Fibroblast of lung (primary cell): ENCODE measurements at regions not wholly inside any gene's neighbourhood (a gene's known extent, or its start where the extent isn't known, plus 50 kb on each side); places are given as distances from the start of the nearest gene placed in this dataset.
"Not testable (repeated sequence)": the region's sequence is repeated elsewhere in the genome, so short reads cannot be mapped to it uniquely, and the experiment has no call there.

Source experiments
- DNase-seq, 2 donors: peaks; one replicate each; pipeline versions ENCODE4 v3.0.0 to v3.0.0-alpha.2; 2010; ENCODE audit warnings: low read depth in 2 of 2
- H2AFZ ChIP-seq: 2 replicates; pipeline ENCODE4 v1.5.1; 2012; ENCODE audit warnings: low read length, control low read depth, inconsistent platforms
- H3K27ac ChIP-seq: 2 replicates; pipeline ENCODE4 v1.5.1; 2011; ENCODE audit warnings: low read length, control low read depth; ENCODE audit not compliant: insufficient read depth
- H3K27me3 ChIP-seq: 2 replicates; pipeline ENCODE4 v1.5.1; 2011; ENCODE audit warnings: mild to moderate bottlenecking, low read length; ENCODE audit not compliant: control insufficient read depth, insufficient read depth
- H3K36me3 ChIP-seq: 2 replicates; pipeline ENCODE4 v1.5.1; 2011; ENCODE audit warnings: low read length; ENCODE audit not compliant: control insufficient read depth, insufficient read depth
- H3K4me1 ChIP-seq: 2 replicates; pipeline ENCODE4 v1.5.1; 2011; ENCODE audit warnings: low read length; ENCODE audit not compliant: control insufficient read depth, insufficient read depth; ENCODE audit errors: extremely low read depth
- H3K4me2 ChIP-seq: 2 replicates; pipeline ENCODE4 v1.5.1; 2011; ENCODE audit warnings: low read length, control low read depth; ENCODE audit not compliant: insufficient read depth; ENCODE audit errors: extremely low read depth
- H3K4me3 ChIP-seq, 4 experiments: fragments of 200-600 bp in 1 of 4; sonication (generic) in 1 of 4; replicated peaks in 1 of 4; 2 replicates each; pipeline ENCODE4 v1.5.1; 2011 to 2016; ENCODE audit warnings: low read length in 4 of 4, low read depth in 3 of 4, mild to moderate bottlenecking in 3 of 4, control low read depth in 2 of 4, inconsistent platforms in 1 of 4, mixed read lengths in 1 of 4; ENCODE audit not compliant: insufficient read depth in 1 of 4; ENCODE audit errors: control extremely low read depth in 1 of 4
- H3K79me2 ChIP-seq: 2 replicates; pipeline ENCODE4 v1.5.1; 2012; ENCODE audit warnings: mild to moderate bottlenecking, low read length, inconsistent platforms; ENCODE audit not compliant: control insufficient read depth, insufficient read depth
- H3K9ac ChIP-seq: 2 replicates; pipeline ENCODE4 v1.5.1; 2011; ENCODE audit warnings: mild to moderate bottlenecking, low read length, control low read depth; ENCODE audit not compliant: insufficient read depth
- H3K9me3 ChIP-seq: 2 replicates; pipeline ENCODE4 v1.5.1; 2012; ENCODE audit warnings: low read depth, low read length; ENCODE audit not compliant: control insufficient read depth, insufficient read depth
- H4K20me1 ChIP-seq: 2 replicates; pipeline ENCODE4 v1.5.1; 2011; ENCODE audit warnings: low read length; ENCODE audit not compliant: control insufficient read depth, insufficient read depth; ENCODE audit errors: extremely low read depth
- EZH2 ChIP-seq: IDR thresholded peaks from 2 replicates; pipeline ENCODE4 v1.5.1; 2012; ENCODE audit warnings: low read length, control low read depth, mild to moderate bottlenecking; ENCODE audit errors: missing control alignments
- TF ChIP-seq, protein P1 (sequence below), 2 donors: IDR thresholded peaks in 1 of 2; conservative IDR thresholded peaks in 1 of 2; 1 replicate in 1 of 2; 2 replicates in 1 of 2; pipeline ENCODE4 v1.5.1; 2011 to 2012; ENCODE audit warnings: low read length in 2 of 2, control low read depth in 1 of 2, inconsistent platforms in 1 of 2, low read depth in 1 of 2, mild to moderate bottlenecking in 1 of 2

DNA sequence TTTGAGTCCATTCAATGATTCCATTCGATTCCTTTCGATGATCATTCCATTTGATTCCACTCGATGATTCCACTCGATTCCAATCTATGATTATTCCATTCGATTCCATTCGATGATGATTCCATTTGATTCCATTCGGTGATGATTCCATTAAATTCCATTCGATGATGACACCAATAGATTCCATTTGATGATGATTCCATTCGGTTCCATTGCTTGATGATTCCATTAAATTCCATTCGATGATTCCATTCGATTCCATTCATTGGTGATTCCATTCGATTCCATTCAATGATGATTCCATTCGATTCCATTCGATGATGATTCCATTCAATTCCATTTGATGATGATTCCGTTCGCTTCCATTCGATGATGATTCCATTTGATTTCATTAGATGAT is 1104.1 kb downstream of the RPIA start:
- not testable (repeated sequence) for DNase-seq, H3K27ac ChIP-seq, H4K20me1 ChIP-seq, H3K4me2 ChIP-seq, H3K4me3 ChIP-seq, H3K27me3 ChIP-seq, H3K9me3 ChIP-seq, H3K36me3 ChIP-seq, H3K79me2 ChIP-seq, H3K4me1 ChIP-seq, H3K9ac ChIP-seq, H2AFZ ChIP-seq

- H3K79me2 ChIP-seq = no peaks in the 10 kb centered on the region
- TF ChIP-seq EZH2 = no peak
- TF ChIP-seq, protein P1, sequence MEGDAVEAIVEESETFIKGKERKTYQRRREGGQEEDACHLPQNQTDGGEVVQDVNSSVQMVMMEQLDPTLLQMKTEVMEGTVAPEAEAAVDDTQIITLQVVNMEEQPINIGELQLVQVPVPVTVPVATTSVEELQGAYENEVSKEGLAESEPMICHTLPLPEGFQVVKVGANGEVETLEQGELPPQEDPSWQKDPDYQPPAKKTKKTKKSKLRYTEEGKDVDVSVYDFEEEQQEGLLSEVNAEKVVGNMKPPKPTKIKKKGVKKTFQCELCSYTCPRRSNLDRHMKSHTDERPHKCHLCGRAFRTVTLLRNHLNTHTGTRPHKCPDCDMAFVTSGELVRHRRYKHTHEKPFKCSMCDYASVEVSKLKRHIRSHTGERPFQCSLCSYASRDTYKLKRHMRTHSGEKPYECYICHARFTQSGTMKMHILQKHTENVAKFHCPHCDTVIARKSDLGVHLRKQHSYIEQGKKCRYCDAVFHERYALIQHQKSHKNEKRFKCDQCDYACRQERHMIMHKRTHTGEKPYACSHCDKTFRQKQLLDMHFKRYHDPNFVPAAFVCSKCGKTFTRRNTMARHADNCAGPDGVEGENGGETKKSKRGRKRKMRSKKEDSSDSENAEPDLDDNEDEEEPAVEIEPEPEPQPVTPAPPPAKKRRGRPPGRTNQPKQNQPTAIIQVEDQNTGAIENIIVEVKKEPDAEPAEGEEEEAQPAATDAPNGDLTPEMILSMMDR (conservative IDR thresholded peaks at IDR 0.05 in 1 of 2, IDR thresholded peaks at IDR 0.05 in 1 of 2; ENCODE audit: low read depth in 1 of 2, low read length in 2 of 2) = no peak
- no peak overlapping the region for H3K4me3 ChIP-seq
- DNase-seq = no peak
- no peaks in the 10 kb centered on the region for H3K4me1 ChIP-seq
- peaks cover 8% of the 10 kb centered on the region for H3K9me3 ChIP-seq
- no peaks in the 10 kb centered on the region for H3K27me3 ChIP-seq
- H4K20me1 ChIP-seq = no peaks in the 10 kb centered on the region
- H3K27ac ChIP-seq = no peak overlapping the region
- no peak overlapping the region for H3K4me2 ChIP-seq
- no peak overlapping the region for H3K9ac ChIP-seq
- no peak overlapping the region for H2AFZ ChIP-seq
- no peaks in the 10 kb centered on the region for H3K36me3 ChIP-seq
These were observed 1106.0 kb downstream of the RPIA start for GRCh38 chr2:89797320-89798038.

DNA sequence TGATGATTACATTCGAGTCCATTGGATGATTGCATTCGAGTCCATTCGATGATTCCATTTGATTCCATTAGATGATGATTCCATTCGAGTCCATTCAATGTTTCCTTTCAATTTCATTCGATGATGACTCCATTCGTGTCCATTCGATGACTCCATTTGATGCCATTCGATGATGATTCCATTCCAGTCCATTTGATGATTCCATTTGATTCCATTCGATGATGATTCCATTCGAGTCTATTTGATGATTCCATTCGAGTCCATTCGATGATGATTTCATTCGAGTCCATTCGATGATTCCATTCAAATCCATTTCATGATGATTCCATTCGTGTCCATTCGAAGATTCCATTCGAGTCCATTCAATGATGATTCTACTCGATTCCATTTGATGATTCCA is 1109.7 kb downstream of the RPIA start:
- H2AFZ ChIP-seq, H3K27me3 ChIP-seq, H3K79me2 ChIP-seq, H3K27ac ChIP-seq, H3K4me2 ChIP-seq, H4K20me1 ChIP-seq, H3K36me3 ChIP-seq, H3K9ac ChIP-seq, H3K4me3 ChIP-seq, DNase-seq, H3K9me3 ChIP-seq, H3K4me1 ChIP-seq: not testable (repeated sequence)

DNA sequence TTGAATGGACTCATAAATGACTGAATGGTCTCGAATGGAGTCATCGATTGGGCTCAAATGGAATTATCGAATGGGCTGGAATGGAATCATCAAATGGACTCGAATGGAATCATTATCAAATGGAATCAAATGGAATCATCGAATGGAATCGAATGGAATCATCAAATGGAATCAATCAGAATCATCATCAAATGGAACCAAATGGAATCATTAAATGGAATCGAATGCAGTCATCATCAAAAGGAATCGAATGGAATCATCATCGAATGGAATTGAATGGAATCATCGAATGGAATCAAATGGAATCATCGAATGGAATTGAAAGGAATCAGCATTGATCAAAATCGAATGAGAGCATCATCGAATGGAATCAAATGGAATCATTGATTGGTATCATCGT is 1114.9 kb downstream of the RPIA start:
- not testable (repeated sequence) for H3K4me3 ChIP-seq, H3K9me3 ChIP-seq, H3K27ac ChIP-seq, H3K4me2 ChIP-seq, H3K9ac ChIP-seq, H3K4me1 ChIP-seq, H3K36me3 ChIP-seq, H4K20me1 ChIP-seq, H2AFZ ChIP-seq, DNase-seq, H3K27me3 ChIP-seq, H3K79me2 ChIP-seq
